K562 (cell line): ENCODE measurements at regions not wholly inside any gene's neighbourhood (a gene's known extent, or its start where the extent isn't known, plus 50 kb on each side); places are given as distances from the start of the nearest gene placed in this dataset.

Experiments
- BHLHE40 ChIP-seq: IDR thresholded peaks from 2 replicates; pipeline ENCODE4 v1.6.1; 2011; ENCODE audit warnings: low read length, improper control_type of control experiment
- HINFP ChIP-seq: fragments of 450-650 bp; conservative IDR thresholded peaks from 2 replicates; pipeline ENCODE4 v1.6.1; 2016; ENCODE audit warnings: missing genetic modification characterization, low read depth, mild to moderate bottlenecking, control low read depth, missing compliant biosample characterization
- IFI16 ChIP-seq: fragments of 250-450 bp; sonication (Bioruptor Pico); IDR thresholded peaks from 2 replicates; pipeline ENCODE4 v2.1.2; 2022; ENCODE audit warnings: mild to moderate bottlenecking, inconsistent platforms
- TEAD4 ChIP-seq, 2 experiments: sonication (generic) in 1 of 2; formaldehyde crosslinking in 1 of 2; IDR thresholded peaks; 2 replicates each; pipeline versions ENCODE4 v1.6.1 to v1.8.0; 2012 to 2022; ENCODE audit warnings: borderline replicate concordance in 1 of 2, inconsistent platforms in 1 of 2, low read length in 1 of 2, mild to moderate bottlenecking in 1 of 2, missing genetic modification reagents in 1 of 2
- ZBTB11 ChIP-seq, 3 experiments: fragments of 200-800 bp in 1 of 3; fragments of 250-450 bp in 1 of 3; fragments of 450-650 bp in 1 of 3; sonication (Bioruptor Pico) in 1 of 3; sonication (Bioruptor generic) in 1 of 3; formaldehyde crosslinking in 1 of 3; IDR thresholded peaks; 2 replicates each; pipeline versions ENCODE4 v1.6.1 to v1.8.0; 2016 to 2022; ENCODE audit warnings: mild to moderate bottlenecking in 2 of 3, missing genetic modification characterization in 2 of 3, missing compliant biosample characterization in 1 of 3, moderate library complexity in 1 of 3
- ZNF175 ChIP-seq: fragments of 200-800 bp; sonication (Bioruptor generic); IDR thresholded peaks from 2 replicates; pipeline ENCODE4 v1.6.1; 2016; ENCODE audit warnings: low read depth, mild to moderate bottlenecking, missing genetic modification characterization, missing compliant biosample characterization
- ZNF282 ChIP-seq: sonication (generic); formaldehyde crosslinking; IDR thresholded peaks from 2 replicates; pipeline ENCODE4 v1.8.1; 2023; ENCODE audit warnings: missing genetic modification reagents

- TF ChIP-seq ZNF282 (CRISPR knock-in tag) = no peak
- no peak for TF ChIP-seq ZNF175
- no peak for TF ChIP-seq ZBTB11 (CRISPR knock-in tag; IDR thresholded peaks at IDR 0.05)
- TF ChIP-seq HINFP = no peak
- TF ChIP-seq BHLHE40 = no peak
- no peak for TF ChIP-seq TEAD4 (IDR thresholded peaks at IDR 0.05; ENCODE audit: low read length)
- TF ChIP-seq TEAD4 (CRISPR knock-in tag; IDR thresholded peaks at IDR 0.05; ENCODE audit: borderline replicate concordance) = no peak
- TF ChIP-seq IFI16 (CRISPR knock-in tag) = no peak
These were observed 190.2 kb downstream of the KLF13 start for GRCh38 chr15:31516874-31517273.
